HCT116 (cell line): ENCODE measurements at regions not wholly inside any gene's neighbourhood (a gene's known extent, or its start where the extent isn't known, plus 50 kb on each side); places are given as distances from the start of the nearest gene placed in this dataset.

ENCODE experiments used
- ATAC-seq: fragments of 200-7000 bp; cut with Tn5 transposase; 2 replicates; pipeline ENCODE4 v1.9.1; 2020; ENCODE audit warnings: mild to moderate bottlenecking, moderate library complexity
- BruUV-seq: library from RNA; stranded (reverse); fragments of 400-500 nt; replicated peaks from 2 replicates; lab custom pipeline; 2021; lab: Mats Ljungman, UMichigan
- CTCF ChIA-PET: fragments of 300-600 bp; sonication (Branson Sonifier 250); formaldehyde crosslinking; loops from one replicate; lab custom pipeline; 2021; ENCODE audit warnings: antibody characterized with exemption; lab: Charles Lee
- POLR2A ChIA-PET: fragments of 300-600, 350-600 bp; sonication (Branson Sonifier 250); formaldehyde crosslinking; loops from one replicate; lab custom pipeline; 2021; ENCODE audit warnings: antibody characterized with exemption; lab: Charles Lee
- RAD21 ChIA-PET, 2 experiments: fragments of 300-600 bp; sonication (Branson Sonifier 250); formaldehyde crosslinking; loops; one replicate each; lab custom pipeline; 2023; ENCODE audit warnings: low total read pairs in 2 of 2; ENCODE audit not compliant: uncharacterized antibody in 2 of 2, unreplicated experiment in 2 of 2, low non-redundant PET in 1 of 2; lab: Charles Lee
- DNase-seq: peaks from one replicate; pipeline ENCODE4 v3.0.0-alpha.2; 2010; ENCODE audit warnings: low read depth, low spot score
- H2AFZ ChIP-seq: fragments of 200-600 bp; shearing (Covaris generic), sonication (generic); 2 replicates; pipeline ENCODE4 v1.6.1; 2017; ENCODE audit warnings: low read depth, mixed run types, mixed read lengths, antibody characterized with exemption, low read length; ENCODE audit not compliant: poor library complexity, severe bottlenecking
- H3K27ac ChIP-seq: 2 replicates; pipeline ENCODE4 v1.5.1; 2012; ENCODE audit warnings: low read depth, low read length
- H3K27me3 ChIP-seq: fragments of 200-600 bp; sonication (generic); 2 replicates; pipeline ENCODE4 v1.6.1; 2016; ENCODE audit warnings: mixed run types, low read length, mixed read lengths; ENCODE audit not compliant: insufficient read depth
- H3K36me3 ChIP-seq, 2 experiments: fragments of 200-500 bp in 1 of 2; fragments of 200-600 bp in 1 of 2; sonication (Bioruptor generic) in 1 of 2; sonication (generic) in 1 of 2; 2 replicates each; pipeline versions ENCODE4 v1.5.1 to v1.6.1; 2014 to 2016; ENCODE audit warnings: low read length in 2 of 2, inconsistent platforms in 1 of 2, mixed read lengths in 1 of 2, mixed run types in 1 of 2; ENCODE audit not compliant: insufficient read depth in 2 of 2, control insufficient read depth in 1 of 2
- H3K4me1 ChIP-seq, 2 experiments: fragments of 200-600 bp in 1 of 2; sonication (generic) in 1 of 2; 2 replicates each; pipeline versions ENCODE4 v1.5.1 to v1.6.1; 2012 to 2017; ENCODE audit warnings: low read length in 2 of 2, inconsistent platforms in 1 of 2, mild to moderate bottlenecking in 1 of 2, mixed read lengths in 1 of 2, mixed run types in 1 of 2, moderate library complexity in 1 of 2; ENCODE audit not compliant: insufficient read depth in 2 of 2, control insufficient read depth in 1 of 2
- H3K4me2 ChIP-seq: fragments of 200-600 bp; sonication (generic); 2 replicates; pipeline ENCODE4 v1.6.1; 2017; ENCODE audit warnings: mixed run types, low read length, mixed read lengths
- H3K4me3 ChIP-seq, 2 experiments: fragments of 200-600 bp in 1 of 2; sonication (generic) in 1 of 2; replicated peaks in 1 of 2; 2 replicates each; pipeline ENCODE4 v1.5.1; 2011 to 2016; ENCODE audit warnings: low read length in 2 of 2, control low read depth in 1 of 2, low read depth in 1 of 2, mild to moderate bottlenecking in 1 of 2, mixed read lengths in 1 of 2, mixed run types in 1 of 2
- H3K79me2 ChIP-seq: fragments of 200-600 bp; sonication (generic); 2 replicates; pipeline ENCODE4 v1.6.1; 2017; ENCODE audit warnings: mild to moderate bottlenecking, mixed run types, low read length, moderate library complexity, mixed read lengths; ENCODE audit not compliant: insufficient read depth
- H3K9ac ChIP-seq: fragments of 200-600 bp; sonication (generic); 2 replicates; pipeline ENCODE4 v1.6.1; 2016; ENCODE audit warnings: low read length, mixed read lengths
- H3K9me2 ChIP-seq: fragments of 200-600 bp; sonication (generic), shearing (Covaris generic); 2 replicates; pipeline ENCODE4 v1.6.1; 2017; ENCODE audit warnings: mixed run types, mild to moderate bottlenecking, moderate library complexity; ENCODE audit not compliant: insufficient read depth
- H3K9me3 ChIP-seq, 2 experiments: fragments of 200-500 bp in 1 of 2; fragments of 200-600 bp in 1 of 2; sonication (Bioruptor generic) in 1 of 2; sonication (generic) in 1 of 2; 2 replicates each; pipeline ENCODE4 v1.6.1; 2014 to 2017; ENCODE audit warnings: low read length in 2 of 2, mixed read lengths in 2 of 2, inconsistent platforms in 1 of 2, low read depth in 1 of 2, mild to moderate bottlenecking in 1 of 2, mixed run types in 1 of 2, moderate library complexity in 1 of 2; ENCODE audit not compliant: control insufficient read depth in 1 of 2, insufficient read depth in 1 of 2
- H4K20me1 ChIP-seq: fragments of 200-600 bp; sonication (generic), shearing (Covaris generic); 2 replicates; pipeline ENCODE4 v1.6.1; 2017; ENCODE audit warnings: mixed run types, mild to moderate bottlenecking, moderate library complexity; ENCODE audit not compliant: insufficient read depth
- ATF3 ChIP-seq: IDR thresholded peaks from 2 replicates; pipeline ENCODE4 v1.6.1; 2012
- CTCF ChIP-seq, 3 experiments: fragments of 200-600 bp in 1 of 3; sonication (generic) in 1 of 3; IDR thresholded peaks in 2 of 3; conservative IDR thresholded peaks in 1 of 3; 2 replicates each; pipeline ENCODE4 v1.5.1; 2012 to 2017; ENCODE audit warnings: low read depth in 2 of 3, low read length in 2 of 3, antibody characterized with exemption in 1 of 3, borderline replicate concordance in 1 of 3, control low read depth in 1 of 3, mild to moderate bottlenecking in 1 of 3, mixed read lengths in 1 of 3, mixed run types in 1 of 3, moderate library complexity in 1 of 3; ENCODE audit not compliant: insufficient read depth in 1 of 3
- ELF1 ChIP-seq: IDR thresholded peaks from 2 replicates; pipeline ENCODE4 v1.6.1; 2012; ENCODE audit warnings: low read depth, borderline replicate concordance
- EZH2phosphoT487 ChIP-seq: fragments of 200-600 bp; IDR thresholded peaks from 2 replicates; pipeline ENCODE4 v1.6.1; 2018; ENCODE audit warnings: antibody characterized with exemption, borderline replicate concordance
- FOSL1 ChIP-seq: IDR thresholded peaks from 2 replicates; pipeline ENCODE4 v1.6.1; 2012; ENCODE audit warnings: low read depth
- POLR2A ChIP-seq: IDR thresholded peaks from 2 replicates; pipeline ENCODE4 v1.7.0; 2011; ENCODE audit warnings: borderline replicate concordance; ENCODE audit not compliant: insufficient read depth, insufficient read length; ENCODE audit errors: extremely low read depth
- RAD21 ChIP-seq: IDR thresholded peaks from 2 replicates; pipeline ENCODE4 v1.6.1; 2012; ENCODE audit warnings: low read depth, mild to moderate bottlenecking
- SIN3A ChIP-seq: IDR thresholded peaks from 2 replicates; pipeline ENCODE4 v1.6.1; 2012; ENCODE audit warnings: low read depth
- SP1 ChIP-seq: IDR thresholded peaks from 2 replicates; pipeline ENCODE4 v1.6.1; 2012; ENCODE audit warnings: low read depth
- SRF ChIP-seq: IDR thresholded peaks from 2 replicates; pipeline ENCODE4 v1.6.1; 2012; ENCODE audit warnings: low read depth
- TCF7L2 ChIP-seq: IDR thresholded peaks from 2 replicates; pipeline ENCODE4 v1.7.0; 2011; ENCODE audit warnings: borderline replicate concordance, inconsistent platforms; ENCODE audit not compliant: insufficient read depth, insufficient read length; ENCODE audit errors: extremely low read depth
- ZBTB33 ChIP-seq: IDR thresholded peaks from 2 replicates; pipeline ENCODE4 v1.6.1; 2011; ENCODE audit warnings: mild to moderate bottlenecking, low read length, moderate library complexity; ENCODE audit not compliant: insufficient replicate concordance; ENCODE audit errors: extremely low read depth
- ZFX ChIP-seq: fragments of 450-650 bp; IDR thresholded peaks from 2 replicates; pipeline ENCODE4 v1.6.1; 2017
- ZNF274 ChIP-seq: fragments of 200-500 bp; sonication (Bioruptor generic); IDR thresholded peaks from 2 replicates; pipeline ENCODE4 v1.6.1; 2014; ENCODE audit warnings: mild to moderate bottlenecking, low read depth, low read length, inconsistent platforms
- intact Hi-C: fragments of 100-400 bp; cut with micrococcal nuclease; formaldehyde crosslinking; loops from 2 replicates; pipeline ENCODE4 v1.10.0; 2022
- TF ChIP-seq, protein P1 (sequence below): IDR thresholded peaks from 2 replicates; pipeline ENCODE4 v1.6.1; 2012

GRCh38 chr5:34604119-34604675 is 51.9 kb upstream of the RAI14 start (continued):
- no peak for TF ChIP-seq CTCF (IDR thresholded peaks at IDR 0.05 in 2 of 3, conservative IDR thresholded peaks at IDR 0.05 in 1 of 3; ENCODE audit: borderline replicate concordance in 1 of 3, insufficient read depth in 1 of 3, low read depth in 2 of 3, low read length in 2 of 3)

DNA sequence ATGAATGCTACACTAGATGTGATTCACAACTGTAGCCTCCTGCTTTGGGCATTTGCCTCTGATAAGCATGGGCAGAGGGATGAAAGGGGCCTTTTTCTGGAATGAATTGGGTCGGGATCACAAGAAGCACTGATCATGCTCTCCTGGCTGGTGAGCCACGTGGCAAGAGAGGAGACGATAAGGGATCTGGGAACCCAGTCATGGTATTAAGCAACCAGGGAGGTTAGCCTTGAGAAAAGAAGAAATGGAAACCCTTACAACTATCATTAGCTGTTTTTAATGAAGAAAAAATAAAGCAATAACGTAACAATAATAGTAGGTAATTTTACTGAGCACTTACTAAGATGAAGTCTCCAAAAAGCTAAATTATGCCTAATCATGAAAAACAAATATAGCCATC is 50.0 kb upstream of the RAI14 start:
- ChIA-PET POLR2A (no interaction called here), CTCF (no interaction called here), RAD21 (no interaction called here)
- Histone ChIP-seq H3K4me2 (no peak overlapping the region), H3K9me3 (no peaks in the 10 kb centered on the region), H2AFZ (no peak overlapping the region), H3K9ac (no peak overlapping the region), H3K4me3 (no peak overlapping the region), H3K27me3 (no peaks in the 10 kb centered on the region), H3K79me2 (no peaks in the 10 kb centered on the region), H4K20me1 (no peaks in the 10 kb centered on the region), H3K27ac (no peak overlapping the region), H3K4me1 (peaks cover 20 to 34% of the 10 kb centered on the region in 2 experiments), H3K36me3 (no peaks in the 10 kb centered on the region), H3K9me2 (no peaks in the 10 kb centered on the region)
- no peak for ATAC-seq
- no peak for DNase-seq
- no TSS peak for BruUV-seq
- intact Hi-C loops: no loop called here
- TF ChIP-seq, protein P1, sequence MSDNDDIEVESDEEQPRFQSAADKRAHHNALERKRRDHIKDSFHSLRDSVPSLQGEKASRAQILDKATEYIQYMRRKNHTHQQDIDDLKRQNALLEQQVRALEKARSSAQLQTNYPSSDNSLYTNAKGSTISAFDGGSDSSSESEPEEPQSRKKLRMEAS: no peak
- TF ChIP-seq ELF1 (no peak), TCF7L2 (no peak), RAD21 (no peak), CTCF (IDR thresholded peaks at IDR 0.05 in 2 of 3, conservative IDR thresholded peaks at IDR 0.05 in 1 of 3; ENCODE audit: borderline replicate concordance in 1 of 3, insufficient read depth in 1 of 3, low read depth in 2 of 3, low read length in 2 of 3) (no peak), POLR2A (no peak), FOSL1 (no peak), SIN3A (no peak), EZH2phosphoT487 (no peak), ATF3 (no peak), ZNF274 (no peak), ZBTB33 (no peak), SP1 (no peak), SRF (no peak), ZFX (no peak)
